SK-N-MC (cell line): ENCODE measurements at regions not wholly inside any gene's neighbourhood (a gene's known extent, or its start where the extent isn't known, plus 50 kb on each side); places are given as distances from the start of the nearest gene placed in this dataset.

Source experiments
- FOXP2 ChIP-seq: optimal IDR thresholded peaks from 2 replicates; pipeline ENCODE3; 2011; ENCODE audit warnings: mild to moderate bottlenecking, moderate library complexity; ENCODE audit not compliant: insufficient read depth; ENCODE audit errors: extremely low read length, control extremely low read depth
- POLR2AphosphoS5 ChIP-seq: IDR thresholded peaks from 2 replicates; pipeline ENCODE4 v1.6.1; 2012; ENCODE audit warnings: mild to moderate bottlenecking, low read depth, low read length, borderline replicate concordance

DNA sequence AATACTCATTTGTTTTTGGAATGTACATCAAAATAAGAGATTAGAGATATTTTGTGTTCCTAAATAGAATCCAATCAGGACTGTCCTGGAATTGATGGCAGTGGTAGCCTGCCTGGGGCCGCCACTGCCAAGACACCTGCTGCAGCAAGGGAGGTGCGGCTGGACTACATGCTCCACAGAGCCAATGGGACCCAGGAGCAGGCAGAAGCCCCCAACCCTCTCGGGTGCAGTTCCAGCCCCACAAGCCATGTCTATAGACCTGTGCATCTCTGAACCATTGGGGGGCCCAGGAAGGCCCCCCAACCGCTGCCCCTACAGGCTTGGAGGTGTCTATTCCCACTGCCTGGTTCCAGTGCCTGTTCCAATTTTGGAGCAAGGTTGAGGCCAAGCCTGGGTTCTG is 1524.3 kb downstream of the PCDH18 start:
- no peak for TF ChIP-seq POLR2AphosphoS5
- no peak for TF ChIP-seq FOXP2
